ENCODE measurements at regions not wholly inside any gene's neighbourhood (a gene's known extent, or its start where the extent isn't known, plus 50 kb on each side); places are given as distances from the start of the nearest gene placed in this dataset.

- DNase-seq: no peak
- peaks cover 5 to 12% of the 10 kb centered on the region in 2 donors for H3K27me3 ChIP-seq (ENCODE audit: control insufficient read depth in 2 of 2, insufficient read depth in 2 of 2, low read length in 2 of 2)
- WGBS (ENCODE audit: insufficient coverage): 100% methylated on average over 1 of the region's 3 CpGs
- H3K4me3 Mint-ChIP-seq: no peak overlapping the region
- TF ChIP-seq CTCF (IDR thresholded peaks at IDR 0.05): no peak
- intact Hi-C loops (cut with micrococcal nuclease): no loop called here
- H3K4me1 Mint-ChIP-seq: no peaks in the 10 kb centered on the region
- no peaks in the 10 kb centered on the region for H3K9me3 ChIP-seq (replicated peaks in 1 of 2; ENCODE audit: control insufficient read depth in 1 of 2, insufficient read depth in 1 of 2, low read length in 2 of 2)
- H2AFZ ChIP-seq (ENCODE audit: insufficient read depth, low read depth, low read length, poor library complexity, severe bottlenecking): no peak overlapping the region
- H3K27me3 Mint-ChIP-seq (ENCODE audit: low read depth in 3 of 3): peaks cover 6 to 13% (median 12%) of the 10 kb centered on the region in 3 donors
- H3K4me1 ChIP-seq (ENCODE audit: control insufficient read depth in 1 of 2, insufficient read depth in 2 of 2, low read length in 2 of 2): no peaks in the 10 kb centered on the region
- no peak overlapping the region for H3K27ac Mint-ChIP-seq
- no peak overlapping the region for H3K4me2 ChIP-seq (replicated peaks; ENCODE audit: extremely low read depth, low read length, poor library complexity, severe bottlenecking)
- H3K79me2 ChIP-seq (ENCODE audit: insufficient read depth, low read length): no peaks in the 10 kb centered on the region
- no peaks in the 10 kb centered on the region for H3K36me3 ChIP-seq (replicated peaks in 1 of 2; ENCODE audit: control insufficient read depth in 1 of 2, insufficient read depth in 2 of 2, low read length in 2 of 2)
- H3K9me3 Mint-ChIP-seq: no peaks in the 10 kb centered on the region
- H3K36me3 Mint-ChIP-seq: no peaks in the 10 kb centered on the region
- H4K20me1 ChIP-seq (ENCODE audit: insufficient read depth, low read length): no peaks in the 10 kb centered on the region
- H3K9ac ChIP-seq (ENCODE audit: insufficient read depth, low read length, poor library complexity, severe bottlenecking): no peak overlapping the region
- no peak overlapping the region for H3K27ac ChIP-seq (ENCODE audit: low read depth in 1 of 2, low read length in 2 of 2)
- no peak overlapping the region for H3K4me3 ChIP-seq (replicated peaks in 1 of 3; ENCODE audit: low read depth in 2 of 3, low read length in 3 of 3)
Measured at GRCh38 chr2:89849731-89850130, 1158.3 kb downstream of the RPIA start.

- Histone ChIP-seq H4K20me1 (ENCODE audit: insufficient read depth, low read length) (no peaks in the 10 kb centered on the region), H2AFZ (ENCODE audit: insufficient read depth, low read depth, low read length, poor library complexity, severe bottlenecking) (no peak overlapping the region), H3K4me1 (ENCODE audit: control insufficient read depth in 1 of 2, insufficient read depth in 2 of 2, low read length in 2 of 2) (no peaks in the 10 kb centered on the region), H3K27me3 (ENCODE audit: control insufficient read depth in 2 of 2, insufficient read depth in 2 of 2, low read length in 2 of 2) (peaks cover 5 to 12% of the 10 kb centered on the region in 2 donors), H3K9me3 (replicated peaks in 1 of 2; ENCODE audit: control insufficient read depth in 1 of 2, insufficient read depth in 1 of 2, low read length in 2 of 2) (no peaks in the 10 kb centered on the region), H3K9ac (ENCODE audit: insufficient read depth, low read length, poor library complexity, severe bottlenecking) (no peak overlapping the region), H3K36me3 (replicated peaks in 1 of 2; ENCODE audit: control insufficient read depth in 1 of 2, insufficient read depth in 2 of 2, low read length in 2 of 2) (no peaks in the 10 kb centered on the region), H3K4me2 (replicated peaks; ENCODE audit: extremely low read depth, low read length, poor library complexity, severe bottlenecking) (no peak overlapping the region), H3K27ac (ENCODE audit: low read depth in 1 of 2, low read length in 2 of 2) (no peak overlapping the region), H3K79me2 (ENCODE audit: insufficient read depth, low read length) (no peaks in the 10 kb centered on the region), H3K4me3 (replicated peaks in 1 of 3; ENCODE audit: low read depth in 2 of 3, low read length in 3 of 3) (no peak overlapping the region)
- no peak overlapping the region for H3K27ac Mint-ChIP-seq
- intact Hi-C loops (cut with micrococcal nuclease): no loop called here
- H3K4me3 Mint-ChIP-seq: no peak overlapping the region
- H3K27me3 Mint-ChIP-seq (ENCODE audit: low read depth in 3 of 3): peaks cover 6 to 13% (median 12%) of the 10 kb centered on the region in 3 donors
- whole genome bisulfite sequencing (ENCODE audit: insufficient coverage): 95% methylated on average over 3 of the region's 3 CpGs
- no peak for DNase-seq
- TF ChIP-seq CTCF (IDR thresholded peaks at IDR 0.05): no peak
- H3K36me3 Mint-ChIP-seq: no peaks in the 10 kb centered on the region
- H3K4me1 Mint-ChIP-seq: no peaks in the 10 kb centered on the region
- no peaks in the 10 kb centered on the region for H3K9me3 Mint-ChIP-seq
Measured at GRCh38 chr2:89850481-89850880, 1159.0 kb downstream of the RPIA start.

All from CD14-positive monocyte (primary cell).